Endodermal cell (in vitro differentiated cells): ENCODE measurements at regions not wholly inside any gene's neighbourhood (a gene's known extent, or its start where the extent isn't known, plus 50 kb on each side); places are given as distances from the start of the nearest gene placed in this dataset.

Source experiments
- DNase-seq: peaks from one replicate; pipeline ENCODE4 v3.0.0-alpha.2; 2017
- H3K27ac ChIP-seq: 2 replicates; pipeline ENCODE4 v1.5.1; 2013; ENCODE audit warnings: mild to moderate bottlenecking, low read depth, low read length, moderate library complexity
- H3K27me3 ChIP-seq: 2 replicates; pipeline ENCODE4 v1.6.1; 2013; ENCODE audit warnings: mild to moderate bottlenecking, low read length, moderate library complexity; ENCODE audit not compliant: insufficient read depth, control insufficient read depth, poor library complexity, severe bottlenecking
- H3K36me3 ChIP-seq: 2 replicates; pipeline ENCODE4 v1.7.0; 2013; ENCODE audit warnings: mild to moderate bottlenecking, low read length, moderate library complexity; ENCODE audit not compliant: control insufficient read depth, insufficient read depth
- H3K4me1 ChIP-seq: one replicate; pipeline ENCODE4 v1.7.0; 2013; ENCODE audit warnings: low read length; ENCODE audit not compliant: control insufficient read depth, insufficient read depth
- H3K4me3 ChIP-seq: 2 replicates; pipeline ENCODE4 v1.5.1; 2013; ENCODE audit warnings: mild to moderate bottlenecking, low read length, moderate library complexity
- H3K9ac ChIP-seq: 2 replicates; pipeline ENCODE4 v1.6.1; 2013; ENCODE audit warnings: mild to moderate bottlenecking, low read length, moderate library complexity; ENCODE audit not compliant: poor library complexity, severe bottlenecking; ENCODE audit errors: extremely low read depth
- H3K9me3 ChIP-seq: 2 replicates; pipeline ENCODE4 v1.6.1; 2013; ENCODE audit warnings: mild to moderate bottlenecking, low read length, moderate library complexity; ENCODE audit not compliant: control insufficient read depth
- H3K27ac Mint-ChIP-seq: 2 replicates; pipeline ENCODE4 v1.8.0; 2020; ENCODE audit warnings: mixed read lengths
- H3K27me3 Mint-ChIP-seq: 2 replicates; pipeline ENCODE4 v1.8.0; 2021; ENCODE audit warnings: mild to moderate bottlenecking, mixed read lengths; ENCODE audit not compliant: insufficient read depth
- H3K36me3 Mint-ChIP-seq: 2 replicates; pipeline ENCODE4 v1.8.0; 2020; ENCODE audit warnings: low read depth, mixed read lengths
- H3K4me1 Mint-ChIP-seq: 2 replicates; pipeline ENCODE4 v1.8.0; 2020; ENCODE audit warnings: mixed read lengths
- H3K4me3 Mint-ChIP-seq: 2 replicates; pipeline ENCODE4 v1.8.0; 2020; ENCODE audit warnings: mild to moderate bottlenecking, moderate library complexity, mixed read lengths
- H3K9me3 Mint-ChIP-seq: 2 replicates; pipeline ENCODE4 v1.8.0; 2020; ENCODE audit warnings: mild to moderate bottlenecking, mixed read lengths
- WGBS, 2 experiments: methylation state at CpG; one replicate each; pipeline versions ENCODE4 v1.1.5 to v1.1.7; 2013; ENCODE audit warnings: missing lambda C conversion rate in 2 of 2, mixed read lengths in 1 of 2; ENCODE audit not compliant: insufficient coverage in 1 of 2, insufficient read length in 1 of 2; 5-methylcytosine and 5-hydroxymethylcytosine counted together
- TF ChIP-seq, protein P1 (sequence below): fragments of 200-600 bp; sonication (generic); conservative IDR thresholded peaks from 2 replicates; pipeline ENCODE4 v1.5.0; 2021; ENCODE audit warnings: antibody characterized with exemption, mild to moderate bottlenecking

- H3K27ac ChIP-seq, result no peak overlapping the region
- no peak overlapping the region for H3K4me3 Mint-ChIP-seq
- peaks cover 3% of the 10 kb centered on the region for H3K4me1 ChIP-seq
- WGBS, 2 experiments, result 83 to 100% methylated on average over 3 to 5 of the region's 5 CpGs
- no peaks in the 10 kb centered on the region for H3K36me3 Mint-ChIP-seq
- H3K9ac ChIP-seq, result no peak overlapping the region
- no peak overlapping the region for H3K4me3 ChIP-seq
- peaks cover 8% of the 10 kb centered on the region for H3K4me1 Mint-ChIP-seq
- TF ChIP-seq, protein P1, sequence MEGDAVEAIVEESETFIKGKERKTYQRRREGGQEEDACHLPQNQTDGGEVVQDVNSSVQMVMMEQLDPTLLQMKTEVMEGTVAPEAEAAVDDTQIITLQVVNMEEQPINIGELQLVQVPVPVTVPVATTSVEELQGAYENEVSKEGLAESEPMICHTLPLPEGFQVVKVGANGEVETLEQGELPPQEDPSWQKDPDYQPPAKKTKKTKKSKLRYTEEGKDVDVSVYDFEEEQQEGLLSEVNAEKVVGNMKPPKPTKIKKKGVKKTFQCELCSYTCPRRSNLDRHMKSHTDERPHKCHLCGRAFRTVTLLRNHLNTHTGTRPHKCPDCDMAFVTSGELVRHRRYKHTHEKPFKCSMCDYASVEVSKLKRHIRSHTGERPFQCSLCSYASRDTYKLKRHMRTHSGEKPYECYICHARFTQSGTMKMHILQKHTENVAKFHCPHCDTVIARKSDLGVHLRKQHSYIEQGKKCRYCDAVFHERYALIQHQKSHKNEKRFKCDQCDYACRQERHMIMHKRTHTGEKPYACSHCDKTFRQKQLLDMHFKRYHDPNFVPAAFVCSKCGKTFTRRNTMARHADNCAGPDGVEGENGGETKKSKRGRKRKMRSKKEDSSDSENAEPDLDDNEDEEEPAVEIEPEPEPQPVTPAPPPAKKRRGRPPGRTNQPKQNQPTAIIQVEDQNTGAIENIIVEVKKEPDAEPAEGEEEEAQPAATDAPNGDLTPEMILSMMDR, result peak; percentile 15
- no peaks in the 10 kb centered on the region for H3K9me3 Mint-ChIP-seq
- peaks cover 10% of the 10 kb centered on the region for H3K27me3 ChIP-seq
- DNase-seq, result no peak
- peaks cover 26% of the 10 kb centered on the region for H3K27me3 Mint-ChIP-seq
- H3K27ac Mint-ChIP-seq, result no peak overlapping the region
- H3K9me3 ChIP-seq, result no peaks in the 10 kb centered on the region
- H3K36me3 ChIP-seq, result no peaks in the 10 kb centered on the region
Observed at GRCh38 chr5:110329955-110330525, 396.4 kb downstream of the TMEM232 start.

DNA sequence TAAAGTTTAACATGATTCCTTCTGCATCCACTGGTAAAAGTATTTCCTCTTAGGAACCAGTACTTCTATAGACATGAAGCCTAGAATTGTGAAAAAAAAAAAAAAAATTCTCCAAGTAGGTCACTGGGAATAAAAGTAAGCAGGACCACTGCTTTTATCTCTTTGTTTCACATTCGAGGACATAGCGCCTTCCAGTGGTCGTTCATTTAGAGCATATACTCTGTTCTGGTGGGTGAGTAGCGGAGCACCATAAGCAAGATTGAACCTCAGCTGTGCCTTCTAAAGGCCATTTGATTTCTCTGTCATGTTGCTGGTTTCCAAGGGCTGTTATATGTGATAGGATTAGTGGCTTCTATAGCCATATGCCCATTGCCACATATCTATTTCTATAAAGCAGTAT lies 393.1 kb downstream of the TMEM232 start:
- H3K27me3 ChIP-seq, result peaks cover 10% of the 10 kb centered on the region
- TF ChIP-seq, protein P1, result peak; percentile 87
- no peak overlapping the region for H3K9ac ChIP-seq
- Mint-ChIP-seq H3K36me3 (no peaks in the 10 kb centered on the region), H3K27ac (no peak overlapping the region), H3K9me3 (no peaks in the 10 kb centered on the region), H3K4me1 (peaks cover 5% of the 10 kb centered on the region), H3K27me3 (peaks cover 30% of the 10 kb centered on the region), H3K4me3 (no peak overlapping the region)
- WGBS, 2 experiments, result 52 to 54% methylated on average over 2 to 4 of the region's 4 CpGs
- H3K4me1 ChIP-seq, result peaks cover 3% of the 10 kb centered on the region
- no peaks in the 10 kb centered on the region for H3K9me3 ChIP-seq
- no peak overlapping the region for H3K4me3 ChIP-seq
- no peaks in the 10 kb centered on the region for H3K36me3 ChIP-seq
- no peak overlapping the region for H3K27ac ChIP-seq
- peak; percentile 82 for DNase-seq

DNA sequence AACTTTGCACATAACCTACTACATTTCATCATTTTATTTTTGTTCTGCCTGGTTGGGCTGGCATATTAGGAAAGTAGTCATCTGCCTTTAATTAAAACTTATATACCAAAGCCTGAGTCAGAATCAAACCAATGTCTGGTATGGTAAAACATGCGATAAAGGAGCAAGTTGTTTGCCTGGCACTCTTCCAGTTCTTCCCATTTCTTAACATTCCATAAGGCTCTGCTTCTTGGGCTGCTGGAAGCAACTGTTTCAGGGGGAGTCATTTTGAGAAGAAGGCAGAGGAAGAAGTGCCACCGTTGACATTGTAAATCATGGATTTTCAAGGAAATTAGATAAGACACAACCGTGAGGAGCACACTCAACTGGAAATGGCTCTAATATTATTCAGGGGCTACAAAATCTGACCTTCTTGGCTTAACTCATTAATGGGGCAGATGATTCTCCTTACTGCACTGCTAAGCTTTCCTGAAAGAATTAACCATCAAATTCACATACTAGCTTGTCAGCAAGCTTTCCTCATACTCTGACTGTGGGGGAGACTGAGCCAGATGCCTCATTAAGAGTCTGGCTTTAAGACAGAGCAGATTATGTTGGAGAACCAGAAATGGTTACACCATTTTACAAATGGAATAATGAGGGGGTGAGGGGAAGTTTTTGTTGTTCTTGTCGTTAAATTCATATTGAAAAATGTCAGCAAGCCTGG lies 391.0 kb downstream of the TMEM232 start:
- TF ChIP-seq, protein P1, result no peak
- DNase-seq, result no peak
- no peak overlapping the region for H3K9ac ChIP-seq
- no peaks in the 10 kb centered on the region for H3K36me3 ChIP-seq
- peaks cover 10% of the 10 kb centered on the region for H3K27me3 ChIP-seq
- no peak overlapping the region for H3K27ac ChIP-seq
- H3K9me3 ChIP-seq, result no peaks in the 10 kb centered on the region
- H3K4me1 ChIP-seq, result no peaks in the 10 kb centered on the region
- Mint-ChIP-seq H3K4me1 (no peaks in the 10 kb centered on the region), H3K4me3 (no peak overlapping the region), H3K36me3 (no peaks in the 10 kb centered on the region), H3K9me3 (peaks cover 1% of the 10 kb centered on the region), H3K27me3 (peaks cover 27% of the 10 kb centered on the region), H3K27ac (no peak overlapping the region)
- 95 to 96% methylated on average over 3 to 4 of the region's 4 CpGs for WGBS, 2 experiments
- H3K4me3 ChIP-seq, result no peak overlapping the region
